Endometrial microvascular endothelial cells (primary cell): ENCODE measurements at regions not wholly inside any gene's neighbourhood (a gene's known extent, or its start where the extent isn't known, plus 50 kb on each side); places are given as distances from the start of the nearest gene placed in this dataset.

ENCODE experiments used
- in situ Hi-C: cut with HindIII; loops from 2 replicates; pipeline ENCODE4 v1.10.0; 2017; ENCODE audit warnings: low sequenced_read_pairs, low pct_unique_long_range_greater_than_20kb; ENCODE audit errors: inconsistent ontology term

DNA sequence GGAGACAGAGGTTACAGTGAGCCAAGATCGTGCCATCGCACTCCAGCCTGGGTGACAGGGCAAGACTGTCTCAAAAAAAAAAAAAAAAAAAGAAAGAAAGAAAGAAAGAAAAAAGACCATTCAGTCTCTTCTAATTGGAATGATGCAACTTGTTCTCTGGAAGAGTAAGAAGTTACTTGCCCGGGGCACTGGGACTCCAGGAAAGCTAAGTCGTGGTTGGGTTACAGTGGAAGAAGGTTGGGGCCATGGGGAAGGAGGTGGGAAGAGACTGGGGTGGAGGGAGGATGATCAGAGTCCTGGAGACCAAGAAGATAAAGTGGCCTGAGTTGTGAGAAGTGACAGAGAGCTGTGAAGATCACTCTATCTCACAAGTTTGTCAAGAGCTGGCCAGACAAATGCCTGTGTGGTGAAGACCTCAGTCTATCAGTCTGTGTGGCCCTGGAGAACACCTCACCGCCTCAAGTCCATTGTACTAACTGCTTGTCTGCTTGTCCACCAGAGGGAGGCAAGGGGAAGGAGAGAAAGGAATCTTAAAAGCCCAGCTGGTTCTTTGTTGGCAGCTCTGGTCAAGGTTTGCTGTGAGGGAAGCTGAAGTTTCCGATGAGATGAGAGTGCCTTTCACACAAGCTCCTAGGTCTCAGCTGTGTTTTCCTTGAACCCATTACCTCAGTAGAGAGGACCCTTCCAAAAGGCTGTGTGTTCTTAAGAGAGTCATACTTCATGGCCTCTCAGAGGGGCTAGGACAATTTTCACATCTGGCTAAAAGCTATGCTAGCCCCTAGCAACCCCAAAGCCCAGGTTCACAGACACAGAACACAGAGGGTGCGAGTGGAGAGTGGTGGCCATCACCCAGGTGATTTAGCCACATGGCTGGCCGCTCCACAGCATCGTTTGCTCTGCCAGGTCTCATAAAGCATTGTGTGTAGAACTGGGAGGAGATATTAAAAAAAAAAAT, 72.0 kb upstream of the TMEM178A start:
- in situ Hi-C loops = no loop called here

DNA sequence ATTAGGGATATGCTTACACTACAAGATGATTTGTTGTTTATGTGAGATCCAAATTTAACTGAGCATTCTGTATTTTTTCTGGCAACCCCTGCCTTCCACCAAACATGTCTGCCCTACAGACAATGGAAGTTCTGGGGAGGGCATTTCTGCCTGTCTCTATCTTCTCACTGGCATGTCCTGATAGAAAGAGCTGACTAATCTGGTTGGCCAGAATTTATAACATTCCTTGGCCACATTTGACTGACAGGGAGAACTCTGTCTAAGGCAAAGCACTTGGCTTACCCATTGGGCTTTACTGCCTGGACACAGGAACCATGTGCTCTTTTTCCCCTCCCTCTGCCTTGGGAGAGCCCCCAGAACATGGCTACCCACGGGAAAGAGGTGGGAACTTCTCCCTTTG, 70.6 kb upstream of the TMEM178A start:
- in situ Hi-C loops = no loop called here

GRCh38 chr2:39597314-39597713, 68.4 kb upstream of the TMEM178A start:
- in situ Hi-C loops = no loop called here

DNA sequence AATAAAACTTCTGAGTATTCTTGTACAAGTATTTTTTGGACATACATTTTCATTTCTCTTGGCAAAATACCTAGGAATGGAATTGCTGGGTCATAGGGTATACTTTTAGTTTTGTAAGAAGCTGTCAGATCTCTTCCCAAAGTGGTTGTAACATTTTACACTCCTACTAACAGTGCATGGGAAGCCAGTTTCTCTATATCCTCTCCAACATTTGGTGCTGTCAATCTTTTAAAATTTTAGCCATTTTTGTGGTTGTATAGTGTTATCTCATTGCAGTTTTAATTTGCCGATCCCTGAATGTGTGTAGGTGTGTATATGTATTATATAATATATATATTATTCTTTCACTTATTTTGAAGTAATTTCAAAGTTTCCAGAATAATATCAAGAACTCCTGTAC, 63.1 kb upstream of the TMEM178A start:
- in situ Hi-C loops = no loop called here

- in situ Hi-C loops = no loop called here
Measured at GRCh38 chr2:39603436-39603835, 62.3 kb upstream of the TMEM178A start.

GRCh38 chr2:39604866-39605265, 60.9 kb upstream of the TMEM178A start:
- in situ Hi-C loops = no loop called here

DNA sequence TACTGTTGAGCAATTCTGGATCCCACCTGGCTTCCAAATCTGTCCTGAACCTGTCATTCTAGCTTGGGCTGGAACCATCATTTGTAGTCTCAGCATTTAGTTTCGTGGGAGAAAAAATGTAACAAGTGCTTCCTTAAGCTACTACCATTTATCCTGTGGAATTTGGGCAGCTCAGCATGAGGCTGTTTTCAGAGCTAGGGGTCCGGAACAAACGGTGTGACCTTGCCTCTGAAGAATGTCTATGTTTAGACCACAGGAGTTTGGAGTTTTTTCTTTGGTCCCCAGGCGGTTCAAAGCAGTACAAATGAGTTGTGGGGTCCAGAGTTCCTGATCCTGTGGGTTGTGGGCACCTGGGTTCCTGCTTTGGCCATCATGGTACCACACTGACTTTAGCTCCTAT, 59.1 kb upstream of the TMEM178A start:
- in situ Hi-C loops = no loop called here

- in situ Hi-C loops = no loop called here
Measured at GRCh38 chr2:39607538-39608262, 58.0 kb upstream of the TMEM178A start.

- in situ Hi-C loops = no loop called here
Measured at GRCh38 chr2:39608263-39608575, 57.5 kb upstream of the TMEM178A start.

DNA sequence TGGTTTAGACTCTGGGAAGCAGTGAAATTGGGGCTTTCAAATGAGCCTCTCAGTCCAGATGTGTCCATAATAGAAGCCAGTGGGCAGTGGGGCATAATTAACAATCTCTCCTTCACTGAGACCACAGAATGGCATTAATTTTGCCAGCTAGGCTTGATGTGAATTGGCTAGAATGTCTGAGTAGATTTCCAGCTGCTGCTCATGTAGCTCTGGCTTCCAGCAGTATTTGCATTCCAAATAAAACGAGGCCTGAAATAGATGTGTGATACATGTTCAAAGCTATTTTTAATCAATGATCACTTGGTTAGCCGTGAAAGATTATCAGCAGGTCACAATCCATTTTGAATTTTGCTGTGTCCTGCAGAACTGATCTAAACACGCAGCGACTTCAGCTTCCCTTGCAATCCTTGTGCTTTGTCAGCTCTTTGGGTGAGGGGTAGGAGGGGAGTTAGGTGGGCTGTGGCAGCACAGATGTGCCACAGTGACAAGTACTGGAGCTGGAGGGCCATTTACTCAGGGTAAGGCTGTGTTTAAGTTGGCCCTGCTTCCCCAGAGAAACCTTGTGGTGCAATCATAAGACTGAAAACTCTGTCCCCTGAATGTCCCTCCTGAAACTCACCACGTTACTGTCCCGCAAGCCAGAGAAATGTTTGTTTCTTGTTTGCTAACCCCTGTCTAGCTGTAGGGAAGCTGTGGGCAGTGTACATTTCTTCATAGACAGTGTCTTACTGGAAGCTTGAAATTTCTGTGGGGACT, 56.9 kb upstream of the TMEM178A start:
- in situ Hi-C loops = no loop called here

DNA sequence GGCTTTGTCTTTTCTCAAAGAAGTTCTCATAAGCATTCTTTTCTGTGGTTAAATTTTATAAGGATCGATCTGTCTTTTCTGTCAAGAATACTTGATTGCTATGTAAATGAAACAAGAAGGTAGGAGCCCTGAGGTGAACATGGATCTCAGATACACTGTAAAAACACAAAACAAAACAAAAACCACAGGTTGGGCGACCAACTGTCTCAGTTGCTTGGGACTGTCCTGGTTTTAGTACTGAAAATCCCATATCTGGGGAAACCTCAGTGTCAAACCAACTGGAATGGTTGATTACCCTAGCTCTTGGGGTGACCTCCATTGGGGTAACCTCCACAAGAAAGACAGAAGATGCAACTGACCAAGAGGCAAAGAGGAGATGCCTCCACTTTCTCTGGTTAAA, 55.8 kb upstream of the TMEM178A start:
- in situ Hi-C loops = no loop called here

- in situ Hi-C loops = no loop called here
Measured at GRCh38 chr2:39615675-39616074, 50.0 kb upstream of the TMEM178A start.
